ENCODE measurements at regions not wholly inside any gene's neighbourhood (a gene's known extent, or its start where the extent isn't known, plus 50 kb on each side); places are given as distances from the start of the nearest gene placed in this dataset.

GRCh38 chr6:90914312-90914711, 327.4 kb upstream of the MAP3K7 start:
- no peaks in the 10 kb centered on the region for H3K27me3 ChIP-seq (replicated peaks in 1 of 4; ENCODE audit: control insufficient read depth in 3 of 4, extremely low read depth in 1 of 4, insufficient read depth in 3 of 4, low read length in 3 of 4)
- H3K14ac ChIP-seq (ENCODE audit: insufficient read length): no peak overlapping the region
- DNase-seq (ENCODE audit: low read depth in 1 of 2, low spot score in 2 of 2) (no peak), FAIRE-seq (no peak)
- no peak overlapping the region for H4K8ac ChIP-seq (ENCODE audit: extremely low read depth, insufficient read depth, low read length)
- TF ChIP-seq SUZ12 (IDR thresholded peaks at IDR 0.05; ENCODE audit: low read length) (no peak), SP1 (IDR thresholded peaks at IDR 0.05; ENCODE audit: low read depth, low read length) (no peak), YY1 (IDR thresholded peaks at IDR 0.05; ENCODE audit: low read depth, low read length) (no peak), KDM1A (IDR thresholded peaks at IDR 0.05; ENCODE audit: borderline replicate concordance, low read length) (no peak), FOSL1 (IDR thresholded peaks at IDR 0.05; ENCODE audit: insufficient read depth, low read depth, low read length) (no peak), RAD21 (IDR thresholded peaks at IDR 0.05 in 1 of 2, conservative IDR thresholded peaks at IDR 0.05 in 1 of 2; ENCODE audit: low read depth in 2 of 2, low read length in 2 of 2) (no peak), KDM4A (IDR thresholded peaks at IDR 0.05; ENCODE audit: low read depth, low read length, severe bottlenecking) (no peak), HDAC2 (IDR thresholded peaks at IDR 0.05; ENCODE audit: borderline replicate concordance in 1 of 2, low read depth in 2 of 2, low read length in 2 of 2) (no peak), SIRT6 (IDR thresholded peaks at IDR 0.05; ENCODE audit: low read length) (no peak), NRF1 (IDR thresholded peaks at IDR 0.05; ENCODE audit: low read depth, low read length) (no peak), MAFK (IDR thresholded peaks at IDR 0.05; ENCODE audit: low read depth, low read length) (no peak), CTBP2 (IDR thresholded peaks at IDR 0.05; ENCODE audit: borderline replicate concordance, insufficient read depth, insufficient read length, low read length) (no peak)
- no peak overlapping the region for H2BK20ac ChIP-seq (ENCODE audit: low read length)
- H4K5ac ChIP-seq (ENCODE audit: insufficient read length, low read depth, low read length): no peak overlapping the region
- no peak overlapping the region for H3K4ac ChIP-seq (replicated peaks; ENCODE audit: insufficient read length, low read depth, low read length)
- H2BK5ac ChIP-seq (ENCODE audit: low read depth, low read length): no peak overlapping the region
- H3K9me3 ChIP-seq (ENCODE audit: insufficient read depth in 2 of 2, low read depth in 1 of 2, low read length in 1 of 2): peaks cover 11 to 16% of the 10 kb centered on the region in 2 experiments
- no peaks in the 10 kb centered on the region for H3K36me3 ChIP-seq (ENCODE audit: control insufficient read depth in 2 of 4, insufficient read depth in 4 of 4, low read length in 3 of 4)
- H3K23me2 ChIP-seq (ENCODE audit: low read depth, low read length): no peaks in the 10 kb centered on the region
- no peak overlapping the region for H3K27ac ChIP-seq (ENCODE audit: low read depth, low read length)
- H4K20me1 ChIP-seq (replicated peaks in 1 of 2; ENCODE audit: control insufficient read depth in 1 of 2, insufficient read depth in 2 of 2, low read length in 2 of 2): no peaks in the 10 kb centered on the region
- ChIA-PET POLR2A (ENCODE audit: partially characterized antibody) (no interaction called here), CTCF (ENCODE audit: partially characterized antibody) (no interaction called here)
- 96% methylated on average over 2 of the region's 2 CpGs; no CpG with 5 or more reads in 1 of the 2 experiments for WGBS, 2 experiments (ENCODE audit: extremely low coverage in 1 of 2, insufficient coverage in 1 of 2, insufficient read length in 1 of 2, insufficient replicate concordance in 2 of 2, low coverage in 1 of 2, low lambda C conversion rate in 2 of 2, missing lambda C conversion rate in 1 of 2)
- no peaks in the 10 kb centered on the region for H3K79me1 ChIP-seq (ENCODE audit: low read depth, low read length)
- H2AFZ ChIP-seq (ENCODE audit: low read length): no peak overlapping the region
- H3K23ac ChIP-seq (ENCODE audit: insufficient read length): no peak overlapping the region
- H3K4me2 ChIP-seq (ENCODE audit: insufficient read depth in 1 of 2, low read depth in 2 of 2, low read length in 2 of 2): no peak overlapping the region
- no peak overlapping the region for H3K9ac ChIP-seq (replicated peaks in 1 of 4; ENCODE audit: extremely low read depth in 1 of 4, low read depth in 3 of 4, low read length in 3 of 4)
- no peak overlapping the region for H2BK120ac ChIP-seq (replicated peaks; ENCODE audit: low read depth, low read length)
- no peak overlapping the region for H3K56ac ChIP-seq (replicated peaks; ENCODE audit: insufficient read length, low read depth, low read length)
- no peaks in the 10 kb centered on the region for H3K4me1 ChIP-seq (replicated peaks in 1 of 4; ENCODE audit: control insufficient read depth in 3 of 4, insufficient read depth in 4 of 4, low read length in 3 of 4)
- no peak overlapping the region for H2BK12ac ChIP-seq (ENCODE audit: low read depth, low read length)
- no peak overlapping the region for H4K91ac ChIP-seq (replicated peaks; ENCODE audit: insufficient read length, low read length)
- H3K4me3 ChIP-seq (ENCODE audit: extremely low read depth in 1 of 4, insufficient read depth in 2 of 4, low read depth in 3 of 4, low read length in 4 of 4): no peak overlapping the region
- no peak overlapping the region for H3K18ac ChIP-seq (ENCODE audit: extremely low read depth, low read length)
- H2AK5ac ChIP-seq (ENCODE audit: low read depth, low read length): no peak overlapping the region
- H3K79me2 ChIP-seq (ENCODE audit: control insufficient read depth in 1 of 2, insufficient read depth in 2 of 2, low read length in 2 of 2): no peaks in the 10 kb centered on the region
- no peak overlapping the region for H2BK15ac ChIP-seq (ENCODE audit: low read length)

All from H1 (cell line).